Aorta (tissue), 5 donors: ENCODE measurements at regions not wholly inside any gene's neighbourhood (a gene's known extent, or its start where the extent isn't known, plus 50 kb on each side); places are given as distances from the start of the nearest gene placed in this dataset.

Experiments used
- ATAC-seq: fragments of 200-7000 bp; cut with Tn5 transposase; one replicate; pipeline ENCODE4 v1.9.1; 2022; ENCODE audit warnings: moderate library complexity; ENCODE audit not compliant: low FRiP score
- DNase-seq, 2 donors: peaks; one replicate each; pipeline ENCODE4 v3.0.0-alpha.2; 2020
- H3K27ac ChIP-seq, 2 donors: one replicate each; pipeline ENCODE4 v1.5.1; 2013; ENCODE audit warnings: low read length in 2 of 2, mild to moderate bottlenecking in 2 of 2, moderate library complexity in 2 of 2, control low read depth in 1 of 2, inconsistent platforms in 1 of 2, low read depth in 1 of 2
- H3K27me3 ChIP-seq, 2 donors: one replicate each; pipeline ENCODE4 v1.6.1; 2013; ENCODE audit warnings: control low read depth in 1 of 2, low read length in 1 of 2, mild to moderate bottlenecking in 1 of 2, moderate library complexity in 1 of 2; ENCODE audit not compliant: insufficient read depth in 2 of 2, control insufficient read depth in 1 of 2
- H3K36me3 ChIP-seq, 2 donors: one replicate each; pipeline ENCODE4 v1.6.1; 2013; ENCODE audit warnings: control low read depth in 1 of 2, low read length in 1 of 2, mild to moderate bottlenecking in 1 of 2; ENCODE audit not compliant: insufficient read depth in 2 of 2, control insufficient read depth in 1 of 2
- H3K4me1 ChIP-seq, 2 donors: one replicate each; pipeline ENCODE4 v1.6.1; 2013; ENCODE audit warnings: low read length in 2 of 2, control low read depth in 1 of 2, mild to moderate bottlenecking in 1 of 2, moderate library complexity in 1 of 2; ENCODE audit not compliant: insufficient read depth in 2 of 2, control insufficient read depth in 1 of 2
- H3K4me3 ChIP-seq, 2 donors: one replicate each; pipeline ENCODE4 v1.5.1; 2013; ENCODE audit warnings: low read length in 2 of 2, control low read depth in 1 of 2, mild to moderate bottlenecking in 1 of 2
- H3K9me3 ChIP-seq: one replicate; pipeline ENCODE4 v1.6.1; 2013; ENCODE audit warnings: mild to moderate bottlenecking, low read length; ENCODE audit not compliant: control insufficient read depth
- WGBS, 2 donors: extraction: QIAGEN DNeasy Blood & Tissue Kit; methylation state at CpG; one replicate each; pipeline ENCODE4 v1.1.7; 2013; 5-methylcytosine and 5-hydroxymethylcytosine counted together
- intact Hi-C, 2 donors: fragments of 100-400 bp; cut with DNase I; formaldehyde crosslinking; loops; one replicate each; pipeline versions ENCODE4 v1.14.2 to v1.15.0; 2022
- donor health status: healthy with polysubstance abuse.
- donor health status: Bipolar disorder and iron deficiency.
- donor health status: DM: no; HTN: no; CAD: no.
- donor health status: DM: no; HTN: no; CAD: no.
- donor health status: DM: yes; HTN: yes; CAD: no.

- DNase-seq (no peak), ATAC-seq (no peak)
- intact Hi-C loops: no loop called here
- Histone ChIP-seq H3K4me3 (no peak overlapping the region), H3K36me3 (no peaks in the 10 kb centered on the region), H3K4me1 (peaks cover 0 to 7% of the 10 kb centered on the region in 2 donors), H3K9me3 (no peaks in the 10 kb centered on the region), H3K27ac (no peak overlapping the region), H3K27me3 (no peaks in the 10 kb centered on the region)
Measured at GRCh38 chr15:37695719-37696118, 238.7 kb upstream of the TMCO5A start.

GRCh38 chr15:37698679-37699078, 235.8 kb upstream of the TMCO5A start:
- H3K27ac ChIP-seq: no peak overlapping the region
- H3K27me3 ChIP-seq: no peaks in the 10 kb centered on the region
- intact Hi-C loops: no loop called here
- no peaks in the 10 kb centered on the region for H3K9me3 ChIP-seq
- ATAC-seq (no peak), DNase-seq (no peak)
- no peak overlapping the region for H3K4me3 ChIP-seq
- peaks cover 0 to 7% of the 10 kb centered on the region in 2 donors for H3K4me1 ChIP-seq
- no peaks in the 10 kb centered on the region for H3K36me3 ChIP-seq
- WGBS, 2 donors: 91 to 96% methylated on average over 3 of the region's 3 CpGs

DNA sequence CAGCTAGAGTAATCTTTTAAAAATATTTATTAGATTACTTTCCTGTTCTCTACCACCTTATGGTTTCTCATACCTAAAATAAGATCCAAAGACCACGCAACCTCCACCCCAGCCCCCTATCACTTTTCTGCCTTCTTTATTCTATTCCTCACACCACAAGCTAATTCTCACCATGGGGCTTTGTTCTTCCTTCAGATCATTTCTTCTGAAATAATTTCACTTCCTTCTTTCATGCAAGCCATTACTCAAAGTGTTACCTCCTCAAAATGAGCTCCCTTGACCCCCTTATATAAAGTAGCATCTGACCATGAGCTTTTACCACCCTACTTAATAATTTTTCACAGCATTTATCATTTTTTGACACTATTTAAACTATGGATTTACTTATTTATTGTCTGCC, 233.2 kb upstream of the TMCO5A start:
- intact Hi-C loops: no loop called here

DNA sequence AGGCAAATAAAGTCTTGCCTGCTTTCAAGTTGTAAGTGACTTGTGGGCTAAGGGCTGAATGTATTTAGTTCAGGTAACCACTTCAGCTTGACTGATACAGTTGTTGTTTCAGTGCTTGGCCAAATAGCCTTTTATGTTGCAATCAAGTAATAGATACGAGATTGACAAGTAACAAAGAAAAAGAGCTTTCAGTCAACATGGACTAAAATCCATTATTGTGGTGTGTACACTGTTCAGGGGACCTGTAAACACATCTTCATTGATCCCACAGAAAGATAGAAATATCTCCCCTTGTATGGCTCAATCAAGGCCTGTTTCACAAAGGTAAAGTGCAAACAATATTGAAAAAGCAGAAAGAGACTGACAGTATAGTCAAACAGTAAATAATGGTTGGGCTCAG, 224.8 kb upstream of the TMCO5A start:
- DNase-seq: no peak
- peaks cover 2% of the 10 kb centered on the region for H3K9me3 ChIP-seq

More for the DNA sequence above, 233.2 kb upstream of the TMCO5A start:
- H3K27me3 ChIP-seq: no peaks in the 10 kb centered on the region
- no peak overlapping the region for H3K27ac ChIP-seq
- H3K4me3 ChIP-seq: no peak overlapping the region
- H3K36me3 ChIP-seq: no peaks in the 10 kb centered on the region
- no peak for DNase-seq
- ATAC-seq: no peak
- H3K9me3 ChIP-seq: no peaks in the 10 kb centered on the region
- H3K4me1 ChIP-seq: no peaks in the 10 kb centered on the region
- WGBS, 2 donors: 93 to 97% methylated on average over 1 of the region's 1 CpG

DNA sequence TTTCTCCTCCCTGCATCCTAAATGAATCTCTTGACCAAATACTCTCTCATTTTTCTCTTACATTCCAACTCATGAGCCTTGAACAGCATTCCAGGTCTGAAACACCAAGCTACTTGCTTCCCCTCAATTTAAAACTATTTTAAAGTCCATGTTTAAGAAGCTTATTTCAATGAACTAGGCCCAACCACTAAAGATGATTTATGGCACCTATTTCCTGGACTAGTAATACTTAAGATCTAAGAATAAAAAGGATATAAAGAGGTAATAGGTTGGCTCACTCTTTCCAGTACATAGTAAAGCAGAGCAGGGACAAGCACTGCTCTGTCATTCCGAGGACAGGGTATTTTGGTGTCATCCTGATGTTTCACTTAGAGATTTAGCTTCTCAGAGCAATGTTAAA, 219.3 kb upstream of the TMCO5A start:
- Histone ChIP-seq H3K9me3 (peaks cover 2% of the 10 kb centered on the region), H3K27ac (no peak overlapping the region), H3K27me3 (no peaks in the 10 kb centered on the region), H3K36me3 (no peaks in the 10 kb centered on the region), H3K4me3 (no peak overlapping the region), H3K4me1 (no peaks in the 10 kb centered on the region)
- ATAC-seq (no peak), DNase-seq (no peak)
- intact Hi-C loops: no loop called here
- WGBS, 2 donors: 62 to 89% methylated on average over 1 of the region's 1 CpG

More for the DNA sequence above, 224.8 kb upstream of the TMCO5A start:
- H3K4me1 ChIP-seq: no peaks in the 10 kb centered on the region
- WGBS, 2 donors: 89 to 92% methylated on average over 1 of the region's 1 CpG
- intact Hi-C loops: no loop called here
- ATAC-seq: no peak
- no peak overlapping the region for H3K4me3 ChIP-seq
- H3K36me3 ChIP-seq: no peaks in the 10 kb centered on the region
- no peaks in the 10 kb centered on the region for H3K27me3 ChIP-seq
- H3K27ac ChIP-seq: no peak overlapping the region

GRCh38 chr15:37720267-37720666, 214.2 kb upstream of the TMCO5A start:
- intact Hi-C loops: no loop called here
- DNase-seq: peak in 1 of 2 donors; percentile 51
- 14% methylated on average over 9 of the region's 9 CpGs for WGBS, 2 donors
- no peaks in the 10 kb centered on the region for H3K9me3 ChIP-seq
- no peak overlapping the region for H3K27ac ChIP-seq
- H3K4me1 ChIP-seq: no peaks in the 10 kb centered on the region
- no peaks in the 10 kb centered on the region for H3K27me3 ChIP-seq
- peak; percentile 55 for ATAC-seq
- no peaks in the 10 kb centered on the region for H3K36me3 ChIP-seq
- no peak overlapping the region for H3K4me3 ChIP-seq

DNA sequence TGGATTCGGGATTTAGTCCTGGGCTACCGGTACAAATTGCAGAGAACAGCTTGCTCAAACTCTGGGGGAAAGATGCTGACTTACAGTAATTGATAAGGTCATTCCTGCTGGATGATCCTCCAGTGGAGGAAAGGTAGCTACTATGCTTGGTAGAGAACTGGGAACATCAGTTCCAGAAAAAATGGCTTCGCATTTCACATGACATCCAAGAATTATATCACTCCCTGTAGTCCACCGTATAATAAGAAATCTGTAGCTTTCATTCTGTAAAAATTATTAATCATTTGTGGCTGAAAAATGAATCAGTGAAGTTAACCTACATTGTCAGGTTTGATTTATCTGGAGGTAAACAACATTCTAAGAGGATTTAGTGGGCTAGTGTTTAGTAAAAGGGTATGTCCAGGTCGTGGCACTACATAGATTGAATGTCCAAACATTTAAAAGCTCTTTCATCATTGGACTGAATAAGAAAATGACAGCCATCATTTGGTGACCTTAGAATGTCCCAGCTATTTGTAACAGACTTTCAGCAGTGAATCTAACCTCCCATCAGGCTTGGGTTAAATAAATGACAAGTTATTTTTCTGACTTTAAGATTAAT, 203.2 kb upstream of the TMCO5A start:
- DNase-seq: no peak
- 62 to 71% methylated on average over 5 of the region's 5 CpGs for whole genome bisulfite sequencing, 2 donors

DNA sequence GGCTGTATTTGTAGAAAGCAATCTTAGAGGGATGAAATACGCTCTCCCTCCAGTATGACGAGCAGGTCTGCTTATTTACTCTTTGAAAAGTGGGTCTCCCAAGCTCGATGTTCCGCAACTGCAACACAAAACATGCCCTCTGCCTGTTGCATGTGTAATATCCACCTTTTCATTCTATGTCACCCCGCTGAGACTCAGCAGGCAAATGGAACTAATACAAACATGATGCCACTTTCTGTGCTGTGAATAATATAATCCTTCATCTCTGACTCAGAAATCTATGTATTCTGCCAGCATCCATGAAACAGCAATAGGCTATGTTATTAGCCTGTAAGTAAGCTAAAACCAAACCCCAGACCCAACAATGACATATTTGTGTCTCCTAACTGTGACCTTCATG, 200.8 kb upstream of the TMCO5A start:
- no peaks in the 10 kb centered on the region for H3K27me3 ChIP-seq
- intact Hi-C loops: no loop called here
- H3K4me1 ChIP-seq: no peaks in the 10 kb centered on the region
- ATAC-seq: no peak
- no peak for DNase-seq
- H3K36me3 ChIP-seq: no peaks in the 10 kb centered on the region
- H3K9me3 ChIP-seq: no peaks in the 10 kb centered on the region
- no peak overlapping the region for H3K27ac ChIP-seq
- WGBS, 2 donors: 89 to 96% methylated on average over 5 of the region's 5 CpGs
- H3K4me3 ChIP-seq: no peak overlapping the region

More for the DNA sequence above, 203.2 kb upstream of the TMCO5A start:
- Histone ChIP-seq H3K27me3 (no peaks in the 10 kb centered on the region), H3K36me3 (no peaks in the 10 kb centered on the region), H3K9me3 (no peaks in the 10 kb centered on the region), H3K4me3 (no peak overlapping the region), H3K4me1 (no peaks in the 10 kb centered on the region), H3K27ac (no peak overlapping the region)
- intact Hi-C loops: no loop called here
- no peak for ATAC-seq

GRCh38 chr15:37740623-37741141, 193.8 kb upstream of the TMCO5A start:
- Histone ChIP-seq H3K36me3 (no peaks in the 10 kb centered on the region), H3K9me3 (no peaks in the 10 kb centered on the region), H3K4me3 (no peak overlapping the region), H3K27ac (no peak overlapping the region), H3K27me3 (no peaks in the 10 kb centered on the region), H3K4me1 (no peaks in the 10 kb centered on the region)
- DNase-seq (no peak), ATAC-seq (no peak)
- intact Hi-C loops: no loop called here
- WGBS, 2 donors: 70 to 73% methylated on average over 4 of the region's 4 CpGs
